H9 (cell line): ENCODE measurements at regions not wholly inside any gene's neighbourhood (a gene's known extent, or its start where the extent isn't known, plus 50 kb on each side); places are given as distances from the start of the nearest gene placed in this dataset.

Source experiments
- DNase-seq: peaks from one replicate; pipeline ENCODE4 v3.0.0-alpha.2; 2017
- H2AFZ ChIP-seq: one replicate; pipeline ENCODE4 v1.6.1; 2013; ENCODE audit warnings: mild to moderate bottlenecking, low read length, control low read depth, moderate library complexity
- H2AK5ac ChIP-seq: 2 replicates; pipeline ENCODE4 v1.6.1; 2013; ENCODE audit warnings: low read length, control low read depth, mixed read lengths; ENCODE audit not compliant: insufficient read length
- H2BK120ac ChIP-seq: one replicate; pipeline ENCODE4 v1.6.1; 2013; ENCODE audit warnings: low read depth, mild to moderate bottlenecking, low read length, control low read depth, inconsistent platforms; ENCODE audit not compliant: poor library complexity, severe bottlenecking
- H2BK12ac ChIP-seq: 2 replicates; pipeline ENCODE4 v1.6.1; 2013; ENCODE audit warnings: low read length, control low read depth, mixed read lengths, low read depth; ENCODE audit not compliant: insufficient read length
- H2BK15ac ChIP-seq: 2 replicates; pipeline ENCODE4 v1.6.1; 2013; ENCODE audit warnings: low read depth, low read length, control low read depth
- H2BK20ac ChIP-seq: one replicate; pipeline ENCODE4 v1.6.1; 2013; ENCODE audit warnings: low read depth, mild to moderate bottlenecking, low read length, control low read depth, inconsistent platforms; ENCODE audit not compliant: poor library complexity, severe bottlenecking
- H2BK5ac ChIP-seq: 2 replicates; pipeline ENCODE4 v1.6.1; 2013; ENCODE audit warnings: low read length, control low read depth, mixed read lengths; ENCODE audit not compliant: insufficient read length
- H3K14ac ChIP-seq: 2 replicates; pipeline ENCODE4 v1.6.1; 2013; ENCODE audit warnings: low read length, control low read depth; ENCODE audit not compliant: insufficient read depth
- H3K18ac ChIP-seq: 2 replicates; pipeline ENCODE4 v1.6.1; 2013; ENCODE audit warnings: low read depth, mild to moderate bottlenecking, mixed read lengths, low read length, control low read depth; ENCODE audit not compliant: insufficient read length
- H3K23ac ChIP-seq: 2 replicates; pipeline ENCODE4 v1.6.1; 2013; ENCODE audit warnings: low read length, control low read depth, mixed read lengths, low read depth; ENCODE audit not compliant: insufficient read length
- H3K23me2 ChIP-seq: 2 replicates; pipeline ENCODE4 v1.6.1; 2013; ENCODE audit warnings: low read depth, mild to moderate bottlenecking, mixed read lengths, low read length, control low read depth; ENCODE audit not compliant: insufficient read length, poor library complexity, severe bottlenecking
- H3K27ac ChIP-seq: 2 replicates; pipeline ENCODE4 v1.5.1; 2013; ENCODE audit warnings: low read length, control low read depth, mixed read lengths, low read depth; ENCODE audit not compliant: insufficient read length
- H3K27me3 ChIP-seq: 2 replicates; pipeline ENCODE4 v1.6.1; 2013; ENCODE audit warnings: low read length, control low read depth, inconsistent platforms; ENCODE audit not compliant: insufficient read depth
- H3K4ac ChIP-seq: 2 replicates; pipeline ENCODE4 v1.6.1; 2013; ENCODE audit warnings: low read depth, mild to moderate bottlenecking, control low read depth, inconsistent platforms, low read length, moderate library complexity
- H3K4me1 ChIP-seq: 2 replicates; pipeline ENCODE4 v1.6.1; 2013; ENCODE audit warnings: low read length, control low read depth, inconsistent platforms; ENCODE audit not compliant: insufficient read depth
- H3K4me2 ChIP-seq: 2 replicates; pipeline ENCODE4 v1.6.1; 2013; ENCODE audit warnings: low read length, control low read depth, mixed read lengths; ENCODE audit not compliant: insufficient read length, insufficient read depth
- H3K56ac ChIP-seq: 2 replicates; pipeline ENCODE4 v1.6.1; 2013; ENCODE audit warnings: low read depth, mild to moderate bottlenecking, mixed read lengths, low read length, control low read depth; ENCODE audit not compliant: insufficient read length
- H3K79me1 ChIP-seq: 2 replicates; pipeline ENCODE4 v1.6.1; 2013; ENCODE audit warnings: low read depth, mild to moderate bottlenecking, moderate library complexity, low read length, control low read depth, inconsistent platforms; ENCODE audit not compliant: insufficient read depth, poor library complexity, severe bottlenecking
- H3K79me2 ChIP-seq: 2 replicates; pipeline ENCODE4 v1.6.1; 2013; ENCODE audit warnings: low read length, control low read depth, inconsistent platforms; ENCODE audit not compliant: insufficient read depth
- H3K9ac ChIP-seq: 2 replicates; pipeline ENCODE4 v1.6.1; 2013; ENCODE audit warnings: low read length, control low read depth, mixed read lengths; ENCODE audit not compliant: insufficient read length; ENCODE audit errors: extremely low read depth
- H3K9me3 ChIP-seq: one replicate; pipeline ENCODE4 v1.6.1; 2013; ENCODE audit warnings: low read depth, low read length, inconsistent platforms; ENCODE audit not compliant: control insufficient read depth
- H3T11ph ChIP-seq: one replicate; pipeline ENCODE4 v1.6.1; 2013; ENCODE audit warnings: mild to moderate bottlenecking, low read length, control low read depth, inconsistent platforms
- H4K20me1 ChIP-seq: one replicate; pipeline ENCODE4 v1.6.1; 2013; ENCODE audit not compliant: control insufficient read depth, insufficient read length, insufficient read depth
- H4K5ac ChIP-seq: 2 replicates; pipeline ENCODE4 v1.6.1; 2013; ENCODE audit warnings: low read depth, mild to moderate bottlenecking, mixed read lengths, low read length, control low read depth; ENCODE audit not compliant: insufficient read length
- H4K8ac ChIP-seq: replicated peaks from 2 replicates; pipeline ENCODE4 v1.6.1; 2013; ENCODE audit warnings: low read length, control low read depth, mixed read lengths, low read depth; ENCODE audit not compliant: insufficient read length
- H4K91ac ChIP-seq: 2 replicates; pipeline ENCODE4 v1.6.1; 2013; ENCODE audit warnings: low read depth, mild to moderate bottlenecking, moderate library complexity, mixed read lengths, low read length, control low read depth; ENCODE audit not compliant: insufficient read length
- H3K27ac Mint-ChIP-seq, 3 experiments: 2 replicates in 2 of 3; 3 replicates in 1 of 3; pipeline ENCODE4 v1.8.0; 2020 to 2021; ENCODE audit warnings: mixed read lengths in 3 of 3, mild to moderate bottlenecking in 1 of 3, moderate library complexity in 1 of 3
- H3K27me3 Mint-ChIP-seq: 2 replicates; pipeline ENCODE4 v1.8.0; 2021; ENCODE audit warnings: low read depth, mild to moderate bottlenecking, moderate library complexity, mixed read lengths
- H3K36me3 Mint-ChIP-seq, 3 experiments: 2 replicates in 2 of 3; 3 replicates in 1 of 3; pipeline ENCODE4 v1.8.0; 2020 to 2021; ENCODE audit warnings: low read depth in 3 of 3, mixed read lengths in 3 of 3; ENCODE audit not compliant: insufficient read depth in 1 of 3
- H3K4me1 Mint-ChIP-seq, 2 experiments: 2 replicates each; pipeline ENCODE4 v1.8.0; 2020; ENCODE audit warnings: mixed read lengths in 2 of 2
- H3K4me3 Mint-ChIP-seq, 2 experiments: 2 replicates in 1 of 2; 3 replicates in 1 of 2; pipeline ENCODE4 v1.8.0; 2020 to 2021; ENCODE audit warnings: mild to moderate bottlenecking in 2 of 2, mixed read lengths in 2 of 2, moderate library complexity in 1 of 2
- H3K9me3 Mint-ChIP-seq, 2 experiments: 2 replicates in 1 of 2; 3 replicates in 1 of 2; pipeline ENCODE4 v1.8.0; 2020; ENCODE audit warnings: mild to moderate bottlenecking in 2 of 2, mixed read lengths in 2 of 2, moderate library complexity in 1 of 2
- CTCF ChIP-seq: fragments of 200-600 bp; sonication (generic); conservative IDR thresholded peaks from 3 replicates; pipeline ENCODE4 v1.8.0; 2021; ENCODE audit warnings: antibody characterized with exemption, mild to moderate bottlenecking

- Histone ChIP-seq H2AK5ac (no peak overlapping the region), H2AFZ (no peak overlapping the region), H3K23me2 (no peaks in the 10 kb centered on the region), H3K79me1 (no peaks in the 10 kb centered on the region), H4K5ac (no peak overlapping the region), H3T11ph (no peak overlapping the region), H3K4me1 (peaks cover 5% of the 10 kb centered on the region; the same call in 1 of the 2 replicates), H3K4me2 (no peak overlapping the region), H4K91ac (no peak overlapping the region), H3K14ac (no peak overlapping the region), H2BK120ac (no peak overlapping the region), H2BK5ac (no peak overlapping the region), H4K8ac (no peak overlapping the region), H3K23ac (no peak overlapping the region), H3K27me3 (no peaks in the 10 kb centered on the region), H3K79me2 (no peaks in the 10 kb centered on the region), H3K9ac (no peak overlapping the region), H3K27ac (no peak overlapping the region), H4K20me1 (no peaks in the 10 kb centered on the region), H3K9me3 (no peaks in the 10 kb centered on the region), H3K56ac (no peak overlapping the region), H2BK20ac (no peak overlapping the region), H3K18ac (no peak overlapping the region), H2BK15ac (no peak overlapping the region), H2BK12ac (no peak overlapping the region), H3K4ac (no peak overlapping the region)
- Mint-ChIP-seq H3K4me3 (no peak overlapping the region), H3K27me3 (no peaks in the 10 kb centered on the region), H3K27ac (no peak overlapping the region), H3K4me1 (peaks cover 16 to 22% of the 10 kb centered on the region in 2 experiments), H3K9me3 (no peaks in the 10 kb centered on the region), H3K36me3 (no peaks in the 10 kb centered on the region)
- DNase-seq, result no peak
- no peak for TF ChIP-seq CTCF
Measured at GRCh38 chr1:81224222-81224621, 576.5 kb upstream of the ADGRL2 start.
